ENCODE measurements at regions not wholly inside any gene's neighbourhood (a gene's known extent, or its start where the extent isn't known, plus 50 kb on each side); places are given as distances from the start of the nearest gene placed in this dataset.
"Not testable (repeated sequence)": the region's sequence is repeated elsewhere in the genome, so short reads cannot be mapped to it uniquely, and the experiment has no call there.

- H3K4me3 ChIP-seq (ENCODE audit: low read depth, low read length) = no peak overlapping the region
- no peak for DNase-seq (ENCODE audit: low read depth)
- TF ChIP-seq, protein P1, sequence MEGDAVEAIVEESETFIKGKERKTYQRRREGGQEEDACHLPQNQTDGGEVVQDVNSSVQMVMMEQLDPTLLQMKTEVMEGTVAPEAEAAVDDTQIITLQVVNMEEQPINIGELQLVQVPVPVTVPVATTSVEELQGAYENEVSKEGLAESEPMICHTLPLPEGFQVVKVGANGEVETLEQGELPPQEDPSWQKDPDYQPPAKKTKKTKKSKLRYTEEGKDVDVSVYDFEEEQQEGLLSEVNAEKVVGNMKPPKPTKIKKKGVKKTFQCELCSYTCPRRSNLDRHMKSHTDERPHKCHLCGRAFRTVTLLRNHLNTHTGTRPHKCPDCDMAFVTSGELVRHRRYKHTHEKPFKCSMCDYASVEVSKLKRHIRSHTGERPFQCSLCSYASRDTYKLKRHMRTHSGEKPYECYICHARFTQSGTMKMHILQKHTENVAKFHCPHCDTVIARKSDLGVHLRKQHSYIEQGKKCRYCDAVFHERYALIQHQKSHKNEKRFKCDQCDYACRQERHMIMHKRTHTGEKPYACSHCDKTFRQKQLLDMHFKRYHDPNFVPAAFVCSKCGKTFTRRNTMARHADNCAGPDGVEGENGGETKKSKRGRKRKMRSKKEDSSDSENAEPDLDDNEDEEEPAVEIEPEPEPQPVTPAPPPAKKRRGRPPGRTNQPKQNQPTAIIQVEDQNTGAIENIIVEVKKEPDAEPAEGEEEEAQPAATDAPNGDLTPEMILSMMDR (IDR thresholded peaks at IDR 0.05; ENCODE audit: control insufficient read depth, extremely low read depth, insufficient read depth) = no peak
These were observed 220.4 kb upstream of the TFPI start for GRCh38 chr2:187774551-187775071.

GRCh38 chr2:187775196-187775595 lies 221.0 kb upstream of the TFPI start:
- no peak for DNase-seq (ENCODE audit: low read depth)
- TF ChIP-seq, protein P1 (IDR thresholded peaks at IDR 0.05; ENCODE audit: control insufficient read depth, extremely low read depth, insufficient read depth) = no peak
- no peak overlapping the region for H3K4me3 ChIP-seq (ENCODE audit: low read depth, low read length)

- TF ChIP-seq, protein P1 (IDR thresholded peaks at IDR 0.05; ENCODE audit: control insufficient read depth, extremely low read depth, insufficient read depth) = no peak
- no peak overlapping the region for H3K4me3 ChIP-seq (ENCODE audit: low read depth, low read length)
- DNase-seq (ENCODE audit: low read depth) = no peak
These were observed 221.4 kb upstream of the TFPI start for GRCh38 chr2:187775651-187776050.

- TF ChIP-seq, protein P1 (IDR thresholded peaks at IDR 0.05; ENCODE audit: control insufficient read depth, extremely low read depth, insufficient read depth) = no peak
- H3K4me3 ChIP-seq (ENCODE audit: low read depth, low read length) = no peak overlapping the region
- no peak for DNase-seq (ENCODE audit: low read depth)
These were observed 228.1 kb upstream of the TFPI start for GRCh38 chr2:187782301-187782700.

- TF ChIP-seq, protein P1 (IDR thresholded peaks at IDR 0.05; ENCODE audit: control insufficient read depth, extremely low read depth, insufficient read depth) = no peak
- no peak for DNase-seq (ENCODE audit: low read depth)
- no peak overlapping the region for H3K4me3 ChIP-seq (ENCODE audit: low read depth, low read length)
These were observed 229.2 kb upstream of the TFPI start for GRCh38 chr2:187783446-187783845.

GRCh38 chr2:187784138-187784537 lies 229.9 kb upstream of the TFPI start:
- DNase-seq (ENCODE audit: low read depth); H3K4me3 ChIP-seq (ENCODE audit: low read depth, low read length): not testable (repeated sequence)

GRCh38 chr2:187799601-187800000 lies 245.4 kb upstream of the TFPI start:
- TF ChIP-seq, protein P1 (IDR thresholded peaks at IDR 0.05; ENCODE audit: control insufficient read depth, extremely low read depth, insufficient read depth) = no peak
- DNase-seq (ENCODE audit: low read depth) = no peak
- H3K4me3 ChIP-seq (ENCODE audit: low read depth, low read length) = no peak overlapping the region
